SW480 (cell line): ENCODE measurements at regions not wholly inside any gene's neighbourhood (a gene's known extent, or its start where the extent isn't known, plus 50 kb on each side); places are given as distances from the start of the nearest gene placed in this dataset.
"Not testable (repeated sequence)": the region's sequence is repeated elsewhere in the genome, so short reads cannot be mapped to it uniquely, and the experiment has no call there.

Experiments used
- DNase-seq: peaks from one replicate; pipeline ENCODE4 v3.0.0-alpha.2; 2016; ENCODE audit warnings: low spot score

DNA sequence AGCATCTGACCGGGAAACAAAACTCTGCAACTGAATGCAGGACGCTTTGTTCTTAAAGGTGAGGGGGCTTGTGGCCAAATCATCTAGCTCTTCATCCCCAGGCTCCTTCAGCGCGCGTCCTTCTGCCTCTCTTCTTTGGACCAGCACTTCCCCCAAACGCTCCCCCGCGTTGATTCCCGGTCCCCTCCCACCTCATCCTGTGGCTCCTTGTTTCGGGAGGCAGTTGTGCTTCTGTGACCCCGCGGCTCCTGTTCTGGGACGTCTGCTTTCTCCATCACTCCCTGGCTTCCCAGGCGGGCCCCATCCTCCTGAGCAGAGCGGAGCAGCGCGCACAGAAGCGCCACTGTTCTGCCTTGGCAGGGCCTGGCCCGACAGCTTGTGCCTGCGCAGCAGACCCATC lies 109.7 kb upstream of the ZNG1E start:
- DNase-seq = not testable (repeated sequence)

DNA sequence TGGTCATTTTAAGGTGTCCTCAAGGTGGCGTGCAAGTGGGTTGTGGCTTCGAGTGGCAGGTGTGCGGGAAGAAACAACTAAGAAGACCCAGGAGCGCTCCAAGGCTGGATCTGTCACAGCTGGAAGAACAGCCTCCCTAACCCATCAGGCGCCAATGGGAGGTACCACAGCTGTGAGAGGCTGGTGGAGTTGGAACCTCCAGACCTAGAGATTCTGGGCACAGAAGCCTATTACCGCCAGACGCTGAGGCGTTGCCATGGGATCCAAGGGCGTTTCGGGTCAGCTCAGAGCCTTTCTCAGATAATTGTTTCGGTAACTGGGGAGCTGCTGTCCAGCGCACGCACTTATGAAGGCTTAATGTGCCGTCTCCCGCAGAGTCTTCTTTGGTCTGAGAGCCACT lies 156.7 kb upstream of the ZNG1E start:
- not testable (repeated sequence) for DNase-seq

DNA sequence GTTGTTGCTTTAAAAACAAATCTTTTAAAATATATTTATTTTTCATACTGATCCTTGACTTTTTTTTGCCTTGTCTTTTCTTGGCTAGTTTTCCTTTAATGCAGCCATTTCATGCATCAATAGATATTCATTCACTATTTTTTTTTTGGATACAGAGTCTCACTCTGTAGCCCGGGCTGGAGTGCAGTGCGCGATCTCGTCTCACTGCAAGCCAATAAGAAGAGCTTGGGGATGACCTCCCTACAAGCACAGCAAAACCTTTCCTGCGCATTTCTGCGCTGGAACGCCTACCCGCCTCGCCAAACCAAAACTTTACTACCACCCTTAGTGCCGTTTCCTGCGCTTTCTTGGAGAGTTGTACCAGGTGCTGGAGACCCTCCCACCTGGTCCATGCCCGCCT lies 161.3 kb upstream of the ZNG1E start:
- not testable (repeated sequence) for DNase-seq

DNA sequence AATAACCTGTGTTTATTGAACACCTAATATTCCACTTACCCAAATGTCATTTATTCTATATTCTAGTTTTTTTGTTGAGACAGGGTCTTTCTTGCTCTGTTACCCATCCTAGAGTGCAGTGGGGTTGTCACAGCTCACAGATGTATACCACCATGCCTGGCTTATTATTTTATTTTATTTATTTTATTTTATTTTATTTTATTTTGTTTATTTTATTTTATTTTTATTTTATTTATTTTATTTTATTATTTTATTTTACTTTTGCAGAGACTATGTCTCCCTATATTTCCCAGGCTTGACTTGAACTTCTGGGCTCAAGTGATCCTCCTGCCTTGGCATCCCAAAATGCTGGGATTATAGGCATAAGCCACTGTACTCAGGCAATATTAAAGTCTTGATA lies 167.8 kb upstream of the ZNG1E start:
- DNase-seq = not testable (repeated sequence)

DNA sequence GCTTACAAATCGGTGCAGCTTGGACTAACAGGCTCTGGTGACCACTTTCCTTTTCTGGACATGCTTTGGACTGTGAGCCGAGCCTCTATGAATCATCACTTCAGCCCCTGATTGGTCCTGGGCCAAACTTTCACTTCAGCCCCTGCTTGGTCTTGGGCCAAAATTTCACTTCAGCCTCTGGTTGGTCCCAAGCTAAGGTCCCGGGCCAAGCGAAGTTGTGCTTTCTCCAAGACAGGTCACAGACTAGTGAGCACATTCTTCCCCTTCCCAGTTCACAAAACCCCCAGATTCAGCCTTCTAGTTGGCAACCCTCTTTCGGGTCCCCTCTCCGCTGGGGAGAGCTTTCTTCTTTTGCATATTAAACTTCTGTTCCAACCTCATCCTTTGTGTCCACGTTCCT lies 171.0 kb upstream of the ZNG1E start:
- DNase-seq = not testable (repeated sequence)

DNA sequence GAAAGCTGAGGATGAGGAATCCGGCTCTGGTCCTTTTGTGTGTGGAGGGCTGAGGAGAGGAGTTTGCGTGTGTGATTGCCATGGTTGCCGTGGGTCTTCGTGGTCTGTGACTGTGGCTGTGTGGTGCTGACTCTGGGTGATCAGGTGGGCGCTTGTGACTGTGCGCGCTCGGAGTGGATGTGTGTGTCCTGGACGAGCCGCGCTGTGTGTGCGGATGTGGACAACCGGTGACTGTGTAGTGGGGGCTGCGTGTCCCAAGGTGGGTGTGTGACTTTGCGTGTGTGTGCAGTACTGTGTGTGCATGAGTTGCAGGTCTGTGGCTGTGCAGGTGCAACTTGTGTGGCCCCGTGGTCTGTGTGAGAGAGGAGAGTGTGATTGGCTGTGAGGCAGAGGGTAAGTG lies 172.0 kb upstream of the ZNG1E start:
- DNase-seq = not testable (repeated sequence)

DNA sequence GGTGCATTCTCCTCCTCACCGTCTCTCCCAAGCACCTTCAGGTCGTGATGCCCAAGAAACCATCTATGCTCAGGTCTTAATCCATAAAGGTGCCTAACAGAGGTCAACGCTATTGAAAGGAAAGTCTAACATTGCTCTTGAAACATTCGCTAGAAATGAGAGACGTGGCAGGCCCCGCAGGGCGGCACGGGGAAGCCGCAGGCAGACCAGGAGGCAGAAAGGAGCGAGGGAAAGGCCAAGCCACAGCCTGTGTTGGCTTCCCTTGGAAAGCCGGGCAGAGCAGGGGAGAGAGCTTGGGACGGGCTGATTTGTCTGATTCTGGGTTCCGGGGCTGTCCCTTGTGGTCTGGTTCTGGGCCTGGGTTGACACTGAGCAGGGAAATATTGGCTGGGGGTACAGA lies 192.8 kb upstream of the ZNG1E start:
- DNase-seq = not testable (repeated sequence)

DNA sequence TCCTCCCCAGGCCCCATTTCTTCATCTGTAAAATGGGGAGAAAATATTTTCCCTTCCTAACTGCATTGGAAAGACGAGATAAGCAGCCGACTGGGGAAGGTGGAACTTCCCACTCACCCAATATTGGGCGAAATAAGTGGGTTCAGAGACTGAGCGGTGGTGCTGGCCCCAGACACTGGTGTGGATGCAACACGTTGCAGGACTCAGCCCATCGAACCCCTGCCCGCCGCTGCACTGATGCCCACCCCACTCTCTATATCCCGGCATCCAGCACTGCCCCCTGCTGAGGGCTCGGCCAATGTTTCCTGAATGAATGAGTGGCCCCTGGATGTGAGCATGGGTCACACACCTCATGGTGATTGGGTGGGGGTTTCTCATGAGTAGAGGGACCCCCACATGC lies 194.4 kb upstream of the ZNG1E start:
- DNase-seq = not testable (repeated sequence)

DNA sequence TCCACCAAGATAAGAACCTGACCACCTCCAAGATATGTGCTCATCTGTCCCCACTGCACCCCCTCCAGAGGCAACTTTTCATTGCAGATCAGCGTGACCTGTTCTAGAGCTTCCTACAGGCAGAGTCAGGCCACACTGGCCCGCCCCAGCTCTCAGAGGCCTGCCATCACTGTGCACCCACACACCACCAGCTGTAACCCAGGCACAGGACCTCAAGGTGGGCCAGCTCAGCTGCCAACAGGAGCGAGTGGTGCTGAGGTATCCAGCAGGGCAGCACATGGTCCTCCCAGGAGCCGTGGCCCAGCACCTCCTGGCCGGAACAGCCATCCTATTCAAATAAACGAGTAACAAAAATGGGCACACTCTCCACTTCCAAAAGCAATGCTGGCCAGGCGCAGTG lies 189.9 kb upstream of the FOXD4L5 start:
- DNase-seq = not testable (repeated sequence)

DNA sequence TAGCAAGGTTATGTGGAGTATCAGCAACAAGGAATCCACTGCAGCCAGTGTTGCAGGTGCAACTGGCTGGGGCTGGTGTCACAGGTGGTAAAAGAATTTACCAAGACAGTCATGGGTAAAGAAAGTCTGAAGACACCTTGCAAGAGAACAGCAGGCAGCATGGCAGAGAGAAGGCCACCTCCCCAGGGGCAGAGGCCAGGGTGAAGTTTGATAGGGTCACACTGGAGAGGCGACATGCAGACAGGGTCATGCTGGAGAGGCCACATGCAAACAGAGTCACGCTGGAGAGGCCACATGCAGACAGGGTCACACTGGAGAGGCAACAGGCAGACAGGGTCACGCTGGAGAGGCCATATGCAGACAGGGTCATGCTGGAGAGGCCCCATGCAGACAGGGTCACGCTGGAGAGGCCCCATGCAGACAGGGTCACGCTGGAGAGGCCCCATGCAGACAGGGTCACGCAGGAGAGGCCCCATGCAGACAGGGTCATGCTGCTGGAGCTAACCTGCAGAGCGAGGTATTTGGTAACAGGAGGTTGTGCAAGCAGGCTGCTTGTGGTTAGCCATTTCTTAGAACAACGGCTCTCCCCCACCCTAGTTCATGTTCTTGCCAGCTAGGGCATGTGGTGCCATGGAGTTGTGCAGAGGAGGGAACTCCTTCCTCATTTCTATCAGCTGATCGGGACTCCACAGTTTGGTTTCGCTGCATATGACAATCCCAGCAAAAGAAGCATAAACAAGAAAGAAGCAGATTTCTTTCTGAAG lies 188.2 kb upstream of the FOXD4L5 start:
- not testable (repeated sequence) for DNase-seq

DNA sequence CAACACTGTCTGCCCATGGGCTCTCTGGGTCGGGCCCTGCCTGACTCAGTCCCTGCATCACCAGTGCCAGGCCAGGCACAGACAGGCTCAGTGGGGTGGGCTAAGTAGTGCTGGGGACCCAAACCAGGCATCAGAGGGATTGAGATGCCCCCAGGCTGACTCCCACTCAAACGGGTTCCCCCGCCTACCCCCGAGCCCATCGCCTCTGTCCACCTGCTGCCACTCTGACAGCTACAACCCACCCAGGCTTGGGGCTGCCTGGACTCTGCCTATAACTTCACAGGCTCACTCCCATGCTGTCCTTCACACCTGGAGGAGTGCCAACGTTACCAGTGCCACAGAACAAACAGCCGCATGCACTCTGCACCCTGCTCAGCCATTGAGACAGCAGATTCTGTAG lies 186.1 kb upstream of the FOXD4L5 start:
- not testable (repeated sequence) for DNase-seq

DNA sequence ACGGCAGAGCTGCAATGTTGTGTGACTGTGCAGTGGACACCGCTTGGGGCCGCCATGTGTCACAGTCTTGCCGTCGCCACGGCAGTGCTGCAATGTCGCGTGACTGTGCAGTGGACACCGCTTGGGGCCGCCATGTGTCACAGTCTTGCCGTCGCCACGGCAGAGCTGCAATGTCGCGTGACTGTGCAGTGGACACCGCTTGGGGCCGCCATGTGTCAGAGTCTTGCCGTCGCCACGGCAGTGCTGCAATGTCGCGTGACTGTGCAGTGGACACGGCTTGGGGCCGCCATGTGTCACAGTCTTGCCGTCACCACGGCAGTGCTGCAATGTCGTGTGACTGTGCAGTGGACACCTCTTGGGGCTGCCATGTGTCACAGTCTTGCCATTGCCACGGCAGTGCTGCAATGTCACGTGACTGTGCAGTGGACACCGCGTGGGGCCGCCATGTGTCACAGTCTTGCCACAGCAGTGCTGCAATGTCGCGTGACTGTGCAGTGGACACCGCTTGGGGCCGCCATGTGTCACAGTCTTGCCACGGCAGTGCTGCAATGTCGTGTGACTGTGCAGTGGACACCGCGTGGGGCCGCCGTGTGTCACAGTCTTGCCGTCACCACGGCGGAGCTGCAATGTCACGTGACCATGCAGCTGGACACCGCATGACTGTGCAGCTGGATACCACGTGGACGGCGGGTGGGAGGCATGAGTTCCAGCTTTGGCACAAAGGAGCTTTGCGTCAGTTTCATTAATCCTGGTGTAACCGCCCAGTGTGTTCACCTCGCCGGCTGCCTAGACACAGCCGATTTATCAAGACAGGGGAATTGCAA lies 182.1 kb upstream of the FOXD4L5 start:
- not testable (repeated sequence) for DNase-seq

DNA sequence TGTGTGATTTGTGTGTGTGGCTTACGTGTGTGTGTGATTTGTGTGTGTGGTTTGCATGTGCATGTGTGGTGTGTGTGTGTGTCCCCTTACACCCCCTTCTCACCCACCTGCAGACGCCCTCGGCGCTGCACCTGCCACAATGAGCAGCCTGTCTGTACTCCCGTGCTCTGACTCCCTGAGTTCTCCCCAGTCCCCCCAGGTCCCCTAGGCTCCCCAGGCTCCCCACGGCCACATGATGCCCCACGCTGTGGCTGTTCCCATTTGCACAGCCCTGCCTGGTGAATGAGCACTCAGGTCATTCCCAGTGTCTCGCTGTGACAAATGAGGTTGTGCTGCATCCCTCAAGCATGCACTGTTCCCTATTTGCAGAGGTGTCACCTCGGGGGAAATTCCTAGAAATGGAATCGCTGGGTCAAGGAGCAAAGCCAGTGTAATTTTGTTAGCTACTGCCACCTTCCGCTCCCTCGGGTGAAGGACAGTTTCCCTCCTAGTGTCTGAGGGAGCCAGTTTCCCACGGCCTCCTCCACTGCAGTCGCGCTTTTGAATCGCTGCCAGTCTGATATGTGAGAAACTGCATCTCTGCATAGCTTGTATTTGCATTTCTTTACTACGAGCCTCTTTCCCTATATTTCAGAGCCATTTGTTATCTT lies 180.4 kb upstream of the FOXD4L5 start:
- not testable (repeated sequence) for DNase-seq

DNA sequence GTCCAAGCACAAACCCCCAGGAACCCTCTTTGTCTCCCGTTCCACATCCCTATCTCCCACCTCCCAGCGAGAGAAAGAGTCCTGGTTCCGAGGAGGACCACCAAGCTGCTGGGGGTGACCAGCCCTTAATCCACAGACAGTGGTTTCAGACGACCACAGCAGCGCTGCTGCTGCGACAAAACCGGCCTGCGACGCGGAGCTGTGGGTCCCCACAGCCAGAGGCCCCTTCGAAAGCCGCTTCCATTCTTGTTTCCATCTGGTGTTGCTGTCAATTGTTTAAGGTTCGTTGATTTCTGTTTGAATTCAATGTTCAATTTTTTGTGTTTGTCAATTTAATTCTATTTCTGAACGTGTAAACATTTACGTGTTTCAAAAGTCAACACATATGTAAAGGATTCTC lies 177.5 kb upstream of the FOXD4L5 start:
- DNase-seq = not testable (repeated sequence)

DNA sequence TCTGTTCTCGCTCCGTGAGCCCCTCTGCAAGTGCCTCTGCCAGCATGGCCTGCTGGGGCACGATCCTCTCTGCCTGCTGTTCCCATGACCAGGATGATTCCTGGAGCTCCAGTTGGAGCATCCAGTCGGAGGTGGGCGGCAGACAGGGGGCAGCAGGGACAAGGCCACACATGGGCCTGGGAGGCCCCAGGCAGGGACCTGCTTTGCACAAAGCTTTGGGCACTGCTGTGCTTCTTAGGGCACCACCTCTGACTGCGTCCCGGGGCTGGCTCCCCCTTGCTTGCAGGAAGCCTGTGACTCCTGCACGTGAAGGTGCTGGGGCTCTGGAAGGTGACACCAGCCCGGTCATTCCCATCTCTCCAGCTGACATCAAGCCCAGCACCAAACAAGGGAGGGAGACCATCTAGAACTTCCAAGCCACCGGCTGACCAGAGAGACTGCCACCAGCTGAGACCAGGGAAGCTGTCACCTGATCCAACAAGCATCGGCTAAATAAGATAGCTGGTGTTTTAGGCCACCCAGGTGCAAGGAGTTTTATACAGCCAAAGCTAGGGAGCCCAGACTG lies 174.8 kb upstream of the FOXD4L5 start:
- DNase-seq = no peak

DNA sequence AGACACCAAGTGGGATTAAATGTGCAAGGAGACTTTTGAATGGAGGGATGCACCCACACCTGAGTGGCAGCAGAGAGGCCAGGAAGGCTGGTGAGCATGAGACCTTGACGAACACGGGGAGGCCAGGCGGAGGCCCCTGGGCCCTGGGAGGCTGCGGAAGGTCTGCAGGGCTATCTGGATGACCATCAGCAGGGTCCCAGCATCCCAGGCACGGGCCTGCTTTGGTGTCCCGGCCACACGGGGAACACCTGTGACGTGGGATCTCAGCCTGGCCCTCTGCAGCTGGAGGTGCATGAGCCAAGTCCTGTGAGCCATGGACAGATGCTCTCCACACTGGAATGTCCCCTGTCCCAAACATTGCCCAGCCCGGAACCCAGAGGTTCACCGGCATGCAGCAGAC lies 174.0 kb upstream of the FOXD4L5 start:
- DNase-seq = no peak

DNA sequence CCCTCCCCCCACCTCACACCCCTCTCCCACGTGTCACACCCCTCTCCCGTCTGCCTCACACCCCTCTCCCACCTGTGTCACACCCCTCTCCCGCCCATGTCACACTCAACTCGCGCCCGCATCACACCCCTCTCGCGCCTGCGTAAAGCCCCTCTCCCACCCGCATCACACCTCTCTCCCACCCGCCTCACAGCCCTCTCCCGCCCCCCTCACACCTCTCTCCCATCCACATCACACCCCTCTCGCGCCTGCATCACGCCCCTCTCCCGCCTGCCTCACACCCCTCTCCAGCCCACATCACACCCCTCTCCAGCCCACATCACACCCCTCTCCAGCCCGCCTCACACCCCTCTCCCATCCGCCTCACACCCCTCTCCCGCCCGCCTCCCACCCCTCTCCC lies 173.5 kb upstream of the FOXD4L5 start:
- DNase-seq = no peak

DNA sequence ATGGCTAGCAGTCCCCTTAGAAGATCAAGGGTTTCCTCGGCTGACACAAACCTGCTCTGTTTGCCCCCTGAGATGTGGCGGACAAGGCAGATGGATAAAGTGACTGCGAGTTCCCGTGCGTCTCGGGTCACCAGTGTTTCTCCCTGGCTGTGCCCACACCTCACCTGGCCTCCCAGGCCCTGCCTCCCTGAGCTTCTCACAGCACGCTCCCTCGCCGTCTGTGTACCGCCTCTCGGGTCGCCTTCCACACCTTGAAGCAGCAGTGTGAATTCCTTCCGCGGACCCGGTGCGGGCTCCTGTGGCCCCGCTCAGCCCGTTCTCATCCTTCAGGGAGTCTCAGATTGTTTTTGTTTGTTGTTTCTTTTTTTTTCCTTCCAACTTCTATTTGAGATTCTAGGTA lies 172.0 kb upstream of the FOXD4L5 start:
- not testable (repeated sequence) for DNase-seq

DNA sequence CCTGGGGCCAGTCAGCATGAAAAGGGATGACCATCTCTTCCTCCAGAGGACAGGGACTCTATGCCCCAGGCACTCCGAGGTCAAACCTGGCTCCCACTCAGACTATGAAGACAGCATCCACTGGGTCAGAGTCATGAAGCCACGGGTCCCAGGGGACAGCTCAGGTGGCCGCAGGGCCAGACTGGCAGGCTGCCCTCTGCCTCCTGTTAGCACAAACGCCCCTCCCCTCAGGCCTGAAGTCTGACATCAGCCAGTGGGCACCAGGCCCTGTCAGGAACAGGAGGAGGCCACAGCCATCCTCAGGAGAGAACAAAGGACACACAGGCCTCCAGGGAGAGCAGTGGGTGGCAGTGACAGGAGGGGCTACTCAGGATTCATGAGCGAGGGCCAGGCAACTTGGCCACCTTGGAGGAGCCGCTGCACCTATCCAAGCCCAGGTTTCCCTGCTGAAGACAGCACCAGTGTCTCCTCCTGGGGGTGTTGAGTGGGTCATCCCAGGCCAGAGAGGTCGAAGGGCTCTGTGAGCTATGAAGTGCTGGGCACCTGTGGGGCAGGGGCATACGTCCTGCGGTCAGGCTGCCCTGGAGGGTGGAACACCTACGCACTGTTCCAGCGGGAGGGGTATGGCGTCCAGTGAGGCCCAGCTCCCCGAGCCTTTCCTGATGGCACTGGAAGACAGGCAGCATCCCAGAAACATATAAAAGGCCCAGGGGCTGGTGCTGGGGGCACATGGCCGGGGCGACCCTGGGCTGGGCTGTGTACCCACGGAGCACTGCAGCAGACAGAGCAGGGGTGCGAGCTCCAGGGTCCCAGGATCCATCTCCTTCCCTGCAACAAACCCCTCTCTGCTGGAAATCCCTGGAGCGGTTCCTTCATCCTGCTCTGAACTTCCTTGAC lies 171.0 kb upstream of the FOXD4L5 start:
- DNase-seq = not testable (repeated sequence)

DNA sequence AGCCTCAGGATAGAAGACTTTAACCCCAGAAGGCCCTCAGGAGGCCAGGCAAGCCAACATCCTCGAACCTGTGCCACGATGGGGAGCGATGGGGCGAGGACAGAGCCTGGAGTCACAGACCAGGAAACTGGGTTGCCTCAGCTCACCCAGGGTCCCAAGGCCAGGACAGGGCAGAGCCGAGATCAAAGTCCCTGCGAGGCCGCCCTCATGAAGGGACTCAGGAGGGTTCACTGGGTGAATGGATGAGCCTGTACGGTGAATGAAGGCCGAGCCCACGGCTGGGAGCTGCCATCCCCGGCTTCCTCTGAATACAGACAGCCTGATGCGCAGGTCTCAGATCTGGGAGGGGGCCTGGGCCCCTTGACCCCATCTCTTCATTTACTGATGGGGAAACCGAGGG lies 170.1 kb upstream of the FOXD4L5 start:
- not testable (repeated sequence) for DNase-seq

DNA sequence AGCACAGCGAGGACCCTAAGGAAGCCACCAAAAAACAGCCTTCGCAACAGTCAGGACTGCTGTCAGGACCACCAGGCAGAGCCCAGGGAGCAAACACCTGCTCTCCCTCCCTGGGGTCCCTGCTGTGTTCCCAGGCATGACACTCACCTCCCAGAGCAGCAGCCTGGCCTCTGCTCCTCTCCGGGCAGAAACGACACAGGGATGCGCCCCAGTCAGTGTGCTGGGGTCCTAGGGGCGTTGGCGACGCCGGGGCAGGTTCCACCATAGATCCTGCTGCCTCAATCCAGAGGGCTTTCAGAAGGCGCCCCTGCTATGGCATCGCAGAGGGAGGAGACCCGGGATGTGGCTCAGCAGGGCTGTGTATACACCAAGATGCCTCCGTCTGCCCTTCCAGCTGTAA lies 169.7 kb upstream of the FOXD4L5 start:
- not testable (repeated sequence) for DNase-seq
